ENCODE measurements at regions not wholly inside any gene's neighbourhood (a gene's known extent, or its start where the extent isn't known, plus 50 kb on each side); places are given as distances from the start of the nearest gene placed in this dataset.

DNA sequence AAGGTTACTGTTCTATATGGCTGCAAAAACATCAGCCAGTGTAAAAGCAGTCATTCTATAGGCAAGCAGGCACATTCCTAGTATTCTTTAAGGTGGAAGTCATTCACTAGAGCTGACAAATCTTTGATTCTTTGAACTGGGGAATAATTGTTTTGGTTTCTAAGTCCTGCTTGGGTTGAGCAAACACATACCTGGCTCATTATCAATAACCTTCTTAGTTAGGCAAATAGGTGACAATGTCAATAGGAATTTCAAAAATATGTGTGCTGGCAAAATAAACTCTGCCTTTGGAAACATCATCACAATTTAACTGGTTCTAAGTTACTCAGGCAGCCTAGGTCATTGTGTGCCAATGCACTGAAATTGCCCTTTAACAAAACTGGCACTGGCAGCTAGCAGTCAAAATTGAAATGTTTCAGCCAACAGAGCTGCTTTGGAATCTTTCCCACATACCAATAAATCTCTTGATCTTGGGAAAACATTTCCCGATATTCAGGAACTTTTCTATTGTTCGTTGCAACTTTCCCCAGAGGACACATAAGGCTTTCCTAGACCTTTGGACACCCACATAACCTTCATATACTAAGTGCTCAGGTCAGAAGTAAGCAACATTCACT, 402.0 kb upstream of the MMADHC start:
- ATAC-seq (replicated peaks; ENCODE audit: extremely low read depth, poor library complexity, severe bottlenecking), result no peak
- H3K9me3 Mint-ChIP-seq, result peaks cover 13% of the 10 kb centered on the region
- no peaks in the 10 kb centered on the region for H3K27me3 Mint-ChIP-seq
- no peak for DNase-seq (ENCODE audit: low spot score in 2 of 2)
- no peak overlapping the region for H3K27ac Mint-ChIP-seq (ENCODE audit: low read depth)
- peaks cover 2% of the 10 kb centered on the region for H3K36me3 Mint-ChIP-seq (ENCODE audit: insufficient read depth)
- H3K4me1 Mint-ChIP-seq, result no peaks in the 10 kb centered on the region
- no peak overlapping the region for H3K4me3 Mint-ChIP-seq

DNA sequence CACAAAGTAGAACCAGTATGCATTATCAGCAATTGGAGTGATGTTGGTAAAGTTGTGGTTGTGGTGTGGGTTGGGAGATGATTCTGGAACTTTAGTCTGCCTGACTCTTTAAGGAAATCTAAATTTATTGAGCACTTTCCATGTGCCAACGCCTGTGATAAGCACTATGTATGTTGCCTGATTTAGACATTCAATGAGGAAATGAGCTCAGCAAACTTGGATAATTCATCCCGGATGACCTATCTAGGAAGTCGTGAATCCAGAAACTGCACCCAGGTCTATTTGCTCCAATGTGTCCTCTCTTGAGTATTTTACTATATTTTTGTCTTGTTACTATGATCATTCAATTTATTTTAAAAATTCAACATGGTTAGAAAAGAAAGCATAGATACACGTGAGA, 400.8 kb upstream of the MMADHC start:
- peaks cover 2% of the 10 kb centered on the region for H3K36me3 Mint-ChIP-seq (ENCODE audit: insufficient read depth)
- no peak overlapping the region for H3K27ac Mint-ChIP-seq (ENCODE audit: low read depth)
- ATAC-seq (replicated peaks; ENCODE audit: extremely low read depth, poor library complexity, severe bottlenecking), result no peak
- no peak for DNase-seq (ENCODE audit: low spot score in 2 of 2)
- no peaks in the 10 kb centered on the region for H3K27me3 Mint-ChIP-seq
- H3K9me3 Mint-ChIP-seq, result peaks cover 12% of the 10 kb centered on the region
- H3K4me3 Mint-ChIP-seq, result no peak overlapping the region
- no peaks in the 10 kb centered on the region for H3K4me1 Mint-ChIP-seq

DNA sequence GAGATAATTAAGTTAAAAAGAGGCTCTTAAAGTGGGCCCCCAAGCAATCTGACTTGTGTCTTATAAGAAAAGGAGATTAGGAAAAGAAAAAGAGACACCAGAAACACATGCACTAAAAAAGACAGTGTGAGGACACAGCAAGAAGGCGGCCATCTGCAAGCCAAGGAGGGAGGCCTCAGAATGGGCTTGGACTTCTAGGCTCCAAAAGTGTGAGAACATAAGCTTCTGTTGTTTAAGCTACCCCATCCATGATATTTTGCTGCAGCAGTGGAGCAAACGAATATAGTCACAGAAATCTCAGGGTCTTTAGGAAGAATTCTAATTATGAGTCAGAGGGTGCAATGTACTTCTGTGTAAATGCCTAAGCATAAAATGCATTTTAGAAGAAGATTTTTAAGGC, 399.3 kb upstream of the MMADHC start:
- no peaks in the 10 kb centered on the region for H3K27me3 Mint-ChIP-seq
- H3K4me1 Mint-ChIP-seq, result no peaks in the 10 kb centered on the region

DNA sequence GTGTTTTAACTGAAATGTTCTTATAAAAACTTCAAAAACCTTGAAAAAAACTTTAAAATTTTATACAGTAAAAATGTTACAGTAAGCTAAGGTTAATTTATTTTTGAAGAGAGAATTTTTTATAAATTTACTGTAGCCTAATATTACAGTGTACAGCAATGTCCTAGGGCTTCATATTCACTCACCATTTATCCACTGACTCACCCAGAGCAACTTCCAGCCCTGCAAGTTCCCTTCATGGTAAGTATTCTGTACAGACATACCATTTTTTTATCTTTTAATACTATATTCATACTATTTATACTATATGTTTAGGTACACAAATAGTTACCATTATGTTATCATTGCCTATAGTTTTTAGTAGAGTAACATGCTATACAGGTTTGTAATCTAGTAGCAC, 396.7 kb upstream of the MMADHC start:
- H3K4me3 Mint-ChIP-seq, result no peak overlapping the region
- ATAC-seq (replicated peaks; ENCODE audit: extremely low read depth, poor library complexity, severe bottlenecking) (no peak), DNase-seq (ENCODE audit: low spot score in 2 of 2) (no peak)
- H3K9me3 Mint-ChIP-seq, result peaks cover 12% of the 10 kb centered on the region
- H3K4me1 Mint-ChIP-seq, result no peaks in the 10 kb centered on the region
- no peaks in the 10 kb centered on the region for H3K27me3 Mint-ChIP-seq
- H3K27ac Mint-ChIP-seq (ENCODE audit: low read depth), result no peak overlapping the region
- peaks cover 2% of the 10 kb centered on the region for H3K36me3 Mint-ChIP-seq (ENCODE audit: insufficient read depth)

More for the DNA sequence above, 399.3 kb upstream of the MMADHC start:
- Mint-ChIP-seq H3K4me3 (no peak overlapping the region), H3K9me3 (peaks cover 5% of the 10 kb centered on the region), H3K27ac (ENCODE audit: low read depth) (no peak overlapping the region), H3K36me3 (ENCODE audit: insufficient read depth) (peaks cover 2% of the 10 kb centered on the region)
- no peak for ATAC-seq (replicated peaks; ENCODE audit: extremely low read depth, poor library complexity, severe bottlenecking)
- DNase-seq (ENCODE audit: low spot score in 2 of 2), result no peak

DNA sequence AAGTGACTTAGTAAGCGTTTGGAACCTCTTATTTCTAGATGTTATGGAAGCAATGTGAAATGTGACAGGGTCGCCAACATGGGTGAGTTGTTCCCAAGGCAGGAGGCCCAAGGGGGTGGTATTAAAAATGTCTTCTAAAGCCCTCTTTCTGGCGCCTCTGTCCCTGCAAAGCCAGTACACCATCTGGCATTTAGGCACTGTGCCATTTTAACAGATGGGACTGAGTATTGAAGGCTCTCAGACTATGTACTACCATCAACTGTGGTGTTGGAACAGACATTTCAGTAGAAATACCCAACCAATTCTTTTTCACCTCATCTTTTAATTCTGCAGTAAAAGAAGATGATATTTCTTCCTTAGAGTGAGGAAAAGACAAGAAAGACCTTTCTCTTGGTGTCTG, 384.5 kb upstream of the MMADHC start:
- no peaks in the 10 kb centered on the region for H3K36me3 Mint-ChIP-seq (ENCODE audit: insufficient read depth)
- no peaks in the 10 kb centered on the region for H3K4me1 Mint-ChIP-seq
- no peak overlapping the region for H3K27ac Mint-ChIP-seq (ENCODE audit: low read depth)
- peaks cover 8% of the 10 kb centered on the region for H3K9me3 Mint-ChIP-seq
- H3K4me3 Mint-ChIP-seq, result no peak overlapping the region
- DNase-seq (ENCODE audit: low spot score in 2 of 2) (no peak), ATAC-seq (replicated peaks; ENCODE audit: extremely low read depth, poor library complexity, severe bottlenecking) (no peak)
- H3K27me3 Mint-ChIP-seq, result no peaks in the 10 kb centered on the region

DNA sequence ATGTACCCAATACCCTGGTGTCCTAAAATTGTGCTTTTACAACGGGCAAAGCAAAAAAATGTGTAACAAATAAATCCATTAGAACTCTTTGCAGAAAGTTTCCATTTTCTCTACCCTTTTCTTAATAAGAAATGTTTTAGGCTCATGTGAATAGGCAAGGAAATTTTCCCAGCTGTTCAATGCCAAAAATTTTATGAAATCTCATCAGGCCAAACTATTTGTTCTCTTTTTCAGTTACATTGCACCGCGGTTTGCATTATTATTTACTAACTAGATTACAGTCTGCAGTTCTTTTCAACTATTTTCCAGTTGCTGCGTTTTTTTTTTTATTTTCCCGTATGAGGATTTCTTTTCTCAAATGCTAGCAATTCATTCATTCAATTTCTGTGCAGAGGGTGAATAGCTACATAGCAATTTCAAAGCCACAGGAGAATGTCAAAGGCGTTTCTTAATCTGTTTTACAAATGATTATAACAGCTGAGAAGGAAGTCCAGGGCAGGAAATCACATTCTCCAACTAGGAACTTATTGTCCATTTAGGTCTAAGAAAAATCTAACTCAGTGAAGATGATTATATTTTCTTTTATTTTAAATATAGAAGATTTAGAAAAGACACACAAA, 367.5 kb upstream of the MMADHC start:
- H3K4me3 Mint-ChIP-seq, result no peak overlapping the region
- H3K27ac Mint-ChIP-seq (ENCODE audit: low read depth), result no peak overlapping the region

DNA sequence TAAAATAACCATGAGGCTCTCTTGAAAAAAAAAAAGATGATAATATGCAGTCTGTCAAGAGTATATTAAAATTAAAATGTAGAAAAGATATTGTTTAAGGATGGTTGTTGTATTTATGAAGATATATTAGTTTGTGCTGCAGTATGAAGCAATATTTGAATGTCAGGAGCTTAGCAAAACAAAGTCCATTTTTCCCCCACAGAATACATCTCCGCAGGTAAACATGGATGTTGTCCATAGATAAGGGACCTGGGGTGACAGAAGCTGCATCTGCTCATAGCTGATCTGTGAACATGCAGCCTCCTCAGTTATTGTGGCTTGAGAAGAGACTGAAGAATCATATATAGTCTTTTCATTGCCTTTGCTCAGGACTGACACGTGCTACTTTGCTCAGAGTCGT, 366.1 kb upstream of the MMADHC start:
- Mint-ChIP-seq H3K36me3 (ENCODE audit: insufficient read depth) (no peaks in the 10 kb centered on the region), H3K27me3 (no peaks in the 10 kb centered on the region), H3K4me1 (no peaks in the 10 kb centered on the region), H3K4me3 (no peak overlapping the region), H3K9me3 (peaks cover 14% of the 10 kb centered on the region), H3K27ac (ENCODE audit: low read depth) (no peak overlapping the region)
- ATAC-seq (replicated peaks; ENCODE audit: extremely low read depth, poor library complexity, severe bottlenecking), result no peak
- DNase-seq (ENCODE audit: low spot score in 2 of 2), result no peak

More for the DNA sequence above, 367.5 kb upstream of the MMADHC start:
- Mint-ChIP-seq H3K27me3 (no peaks in the 10 kb centered on the region), H3K9me3 (peaks cover 14% of the 10 kb centered on the region), H3K4me1 (no peaks in the 10 kb centered on the region), H3K36me3 (ENCODE audit: insufficient read depth) (no peaks in the 10 kb centered on the region)
- no peak for DNase-seq (ENCODE audit: low spot score in 2 of 2)
- ATAC-seq (replicated peaks; ENCODE audit: extremely low read depth, poor library complexity, severe bottlenecking), result no peak

DNA sequence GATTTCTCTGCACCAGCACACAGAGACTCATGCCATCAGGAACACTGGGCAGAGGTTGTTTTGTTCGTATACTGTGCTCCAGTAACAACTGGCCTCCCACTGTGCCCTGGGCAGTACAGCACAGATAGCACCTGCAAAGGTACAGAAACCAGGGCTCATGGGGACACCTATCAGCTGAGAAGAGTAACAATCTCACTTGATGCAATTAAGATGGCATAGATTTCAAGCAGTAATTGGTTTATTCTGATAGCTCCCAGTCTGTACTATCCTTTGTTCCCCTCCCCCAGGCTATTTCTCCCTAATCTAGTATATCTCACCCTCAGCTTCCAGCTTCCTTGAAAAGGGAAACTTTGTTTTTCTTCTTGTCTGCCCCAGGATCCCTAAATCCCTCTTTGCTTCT, 343.9 kb upstream of the MMADHC start:
- no peaks in the 10 kb centered on the region for H3K4me1 Mint-ChIP-seq
- H3K27me3 Mint-ChIP-seq, result no peaks in the 10 kb centered on the region
- DNase-seq (ENCODE audit: low spot score in 2 of 2), result no peak
- H3K9me3 Mint-ChIP-seq, result peaks cover 6% of the 10 kb centered on the region
- no peaks in the 10 kb centered on the region for H3K36me3 Mint-ChIP-seq (ENCODE audit: insufficient read depth)
- no peak overlapping the region for H3K4me3 Mint-ChIP-seq
- H3K27ac Mint-ChIP-seq (ENCODE audit: low read depth), result no peak overlapping the region
- ATAC-seq (replicated peaks; ENCODE audit: extremely low read depth, poor library complexity, severe bottlenecking), result no peak

DNA sequence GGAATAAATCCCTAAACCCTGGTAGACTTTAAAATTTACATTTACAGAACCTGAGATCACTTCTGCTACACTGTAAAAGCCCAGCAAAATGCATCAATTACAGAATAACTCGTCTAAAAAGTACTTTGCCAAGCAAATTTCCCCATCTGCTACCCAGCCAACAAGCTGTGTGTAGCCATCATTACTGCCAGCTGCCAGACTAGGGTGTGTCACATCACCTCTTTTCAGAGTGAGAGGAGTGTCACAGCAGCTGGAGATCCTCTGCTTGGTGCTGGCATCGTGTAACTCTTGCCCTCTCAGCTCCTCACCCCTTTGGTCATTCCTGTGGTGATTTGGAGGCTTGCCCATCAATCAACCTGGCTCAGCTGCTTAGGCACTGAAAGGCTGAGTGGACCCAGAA, 340.4 kb upstream of the MMADHC start:
- peaks cover 7% of the 10 kb centered on the region for H3K9me3 Mint-ChIP-seq
- H3K4me3 Mint-ChIP-seq, result no peak overlapping the region
- H3K27ac Mint-ChIP-seq (ENCODE audit: low read depth), result no peak overlapping the region
- ATAC-seq (replicated peaks; ENCODE audit: extremely low read depth, poor library complexity, severe bottlenecking) (no peak), DNase-seq (ENCODE audit: low spot score in 2 of 2) (no peak)
- H3K4me1 Mint-ChIP-seq, result no peaks in the 10 kb centered on the region
- no peaks in the 10 kb centered on the region for H3K27me3 Mint-ChIP-seq
- no peaks in the 10 kb centered on the region for H3K36me3 Mint-ChIP-seq (ENCODE audit: insufficient read depth)

DNA sequence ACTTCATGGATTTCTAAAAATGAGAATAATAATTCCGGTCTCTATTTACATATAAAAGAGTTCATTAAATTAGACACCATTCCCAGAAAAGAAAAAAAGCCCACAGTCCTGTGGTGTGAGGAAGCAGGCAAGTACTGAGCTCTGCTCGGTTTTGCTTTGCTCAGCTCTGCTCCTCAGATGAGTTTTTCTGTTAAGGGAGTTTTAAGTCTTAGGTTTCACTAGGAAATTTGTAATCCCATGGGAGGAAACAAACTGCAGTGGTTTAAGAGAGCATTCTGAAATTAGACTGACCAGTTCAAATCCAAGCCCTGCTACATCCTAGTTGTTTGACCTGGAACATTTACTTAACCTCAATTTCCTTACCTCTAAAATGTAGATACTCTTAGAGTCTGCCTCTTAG, 338.6 kb upstream of the MMADHC start:
- H3K9me3 Mint-ChIP-seq, result peaks cover 7% of the 10 kb centered on the region
- H3K4me1 Mint-ChIP-seq, result no peaks in the 10 kb centered on the region
- ATAC-seq (replicated peaks; ENCODE audit: extremely low read depth, poor library complexity, severe bottlenecking), result no peak
- DNase-seq (ENCODE audit: low spot score in 2 of 2), result no peak
- no peak overlapping the region for H3K27ac Mint-ChIP-seq (ENCODE audit: low read depth)
- H3K36me3 Mint-ChIP-seq (ENCODE audit: insufficient read depth), result no peaks in the 10 kb centered on the region
- H3K4me3 Mint-ChIP-seq, result no peak overlapping the region
- H3K27me3 Mint-ChIP-seq, result no peaks in the 10 kb centered on the region

DNA sequence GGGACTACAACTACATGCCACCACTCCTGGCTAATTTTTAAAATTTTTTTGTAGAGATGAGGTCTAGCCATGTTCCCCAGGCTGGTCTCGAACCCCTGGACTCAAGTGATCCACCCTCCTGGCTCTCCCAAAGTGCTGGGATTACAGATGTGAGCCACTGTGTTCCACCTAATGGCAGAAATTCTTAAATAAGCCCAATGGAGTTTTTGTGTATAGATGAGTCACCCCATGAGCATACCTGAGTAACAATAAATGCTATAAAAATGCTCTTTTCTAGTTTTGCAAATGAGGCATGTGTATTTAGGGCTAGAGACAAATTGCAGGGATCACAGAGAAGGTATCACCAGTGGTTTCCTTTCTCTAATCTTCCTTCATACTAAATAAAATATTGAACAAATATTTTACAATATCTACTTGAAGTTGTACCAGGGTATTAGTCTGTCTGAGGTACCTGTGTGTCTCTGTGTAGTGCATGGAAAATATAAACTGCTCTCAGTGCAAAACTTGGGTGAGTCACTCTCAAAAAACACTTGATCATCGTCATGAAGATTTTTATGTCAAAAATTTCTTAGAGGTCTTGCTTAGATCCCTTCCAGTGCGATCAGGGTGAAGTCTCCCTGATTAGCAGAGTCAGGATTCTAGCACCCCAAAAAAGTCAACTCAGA, 337.1 kb upstream of the MMADHC start:
- DNase-seq (ENCODE audit: low spot score in 2 of 2) (no peak), ATAC-seq (replicated peaks; ENCODE audit: extremely low read depth, poor library complexity, severe bottlenecking) (no peak)
- H3K27ac Mint-ChIP-seq (ENCODE audit: low read depth), result no peak overlapping the region
- H3K36me3 Mint-ChIP-seq (ENCODE audit: insufficient read depth), result no peaks in the 10 kb centered on the region
- H3K27me3 Mint-ChIP-seq, result no peaks in the 10 kb centered on the region
- H3K9me3 Mint-ChIP-seq, result peaks cover 12% of the 10 kb centered on the region
- no peaks in the 10 kb centered on the region for H3K4me1 Mint-ChIP-seq
- H3K4me3 Mint-ChIP-seq, result no peak overlapping the region

DNA sequence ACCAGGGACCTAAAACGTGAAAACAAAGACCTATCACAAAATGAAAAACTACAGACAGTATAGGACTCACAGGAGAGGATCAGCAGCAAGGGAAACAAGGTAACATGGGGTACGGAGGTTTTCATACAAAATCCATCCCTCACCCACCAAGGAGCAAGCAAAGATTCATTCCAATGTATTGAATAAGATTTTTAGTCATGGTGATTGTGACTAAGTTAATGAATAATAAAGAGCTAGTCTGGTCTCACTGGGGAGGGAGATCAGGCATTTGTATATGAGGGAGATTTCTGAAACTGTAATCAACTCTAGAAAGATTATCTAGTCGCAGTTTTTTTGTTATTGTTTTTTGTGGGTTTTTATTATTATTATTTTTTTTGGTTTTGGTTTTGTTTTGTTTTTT, 336.5 kb upstream of the MMADHC start:
- Mint-ChIP-seq H3K27ac (ENCODE audit: low read depth) (no peak overlapping the region), H3K4me3 (no peak overlapping the region), H3K36me3 (ENCODE audit: insufficient read depth) (no peaks in the 10 kb centered on the region), H3K4me1 (no peaks in the 10 kb centered on the region), H3K9me3 (peaks cover 15% of the 10 kb centered on the region), H3K27me3 (no peaks in the 10 kb centered on the region)
- no peak for ATAC-seq (replicated peaks; ENCODE audit: extremely low read depth, poor library complexity, severe bottlenecking)
- no peak for DNase-seq (ENCODE audit: low spot score in 2 of 2)

DNA sequence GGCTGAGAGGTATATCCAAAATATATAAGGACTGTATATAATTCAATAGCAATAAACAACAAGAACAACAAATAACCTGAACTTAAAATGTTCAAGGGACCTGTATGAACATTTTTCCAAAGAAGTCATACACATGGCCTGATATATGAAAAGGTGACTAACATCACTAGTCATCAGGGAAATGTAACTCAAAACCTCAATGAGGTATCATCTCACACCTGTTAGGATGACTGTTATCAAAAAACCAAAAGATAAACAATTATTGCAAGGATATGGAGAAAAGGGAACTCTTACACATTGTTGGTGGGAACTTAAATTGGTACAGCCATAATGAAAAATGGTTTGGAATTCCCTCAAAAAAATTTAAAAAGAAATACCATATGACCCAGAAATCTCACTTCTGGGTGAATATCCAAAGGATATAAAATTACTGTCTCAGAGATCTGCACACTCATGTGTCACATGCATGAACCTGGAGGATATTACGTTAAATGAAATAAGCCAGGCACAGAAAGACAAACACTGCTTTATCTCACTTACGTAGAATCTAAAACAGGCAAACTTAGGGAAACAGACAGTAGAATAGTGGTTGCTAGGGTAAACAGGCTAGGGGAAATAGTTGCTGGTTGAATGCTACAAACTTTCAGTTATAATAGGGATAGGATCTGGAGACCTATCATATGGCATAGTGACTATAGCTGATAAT, 334.5 kb upstream of the MMADHC start:
- no peak overlapping the region for H3K27ac Mint-ChIP-seq (ENCODE audit: low read depth)
- no peaks in the 10 kb centered on the region for H3K27me3 Mint-ChIP-seq
- H3K9me3 Mint-ChIP-seq, result peaks cover 22% of the 10 kb centered on the region
- no peaks in the 10 kb centered on the region for H3K36me3 Mint-ChIP-seq (ENCODE audit: insufficient read depth)
- no peaks in the 10 kb centered on the region for H3K4me1 Mint-ChIP-seq
- DNase-seq (ENCODE audit: low spot score in 2 of 2) (no peak), ATAC-seq (replicated peaks; ENCODE audit: extremely low read depth, poor library complexity, severe bottlenecking) (no peak)
- no peak overlapping the region for H3K4me3 Mint-ChIP-seq
